GM23338 (cell line): ENCODE measurements at regions not wholly inside any gene's neighbourhood (a gene's known extent, or its start where the extent isn't known, plus 50 kb on each side); places are given as distances from the start of the nearest gene placed in this dataset.

Experiments
- ATAC-seq: fragments of 200-7000 bp; cut with Tn5 transposase; 3 replicates; pipeline ENCODE4 v1.9.1; 2020
- DNase-seq: peaks from one replicate; pipeline ENCODE4 v3.0.0-alpha.2; 2015; ENCODE audit warnings: low spot score
- H2AFZ ChIP-seq: fragments of 200-600 bp; sonication (generic); 2 replicates; pipeline ENCODE4 v1.8.0; 2016; ENCODE audit warnings: antibody characterized with exemption, mild to moderate bottlenecking, moderate library complexity
- H3F3A ChIP-seq: fragments of 200-600 bp; sonication (generic); replicated peaks from 2 replicates; pipeline ENCODE4 v1.8.0; 2017; ENCODE audit warnings: antibody characterized with exemption, mixed run types, low read depth
- H3K27ac ChIP-seq: fragments of 200-600 bp; sonication (generic); 2 replicates; pipeline ENCODE4 v1.6.1; 2016; ENCODE audit warnings: low read depth
- H3K27me3 ChIP-seq: fragments of 200-600 bp; sonication (generic); 2 replicates; pipeline ENCODE4 v1.8.0; 2016; ENCODE audit warnings: mild to moderate bottlenecking, mixed run types, moderate library complexity; ENCODE audit not compliant: insufficient read depth
- H3K36me3 ChIP-seq: fragments of 200-600 bp; sonication (generic); 2 replicates; pipeline ENCODE4 v1.8.0; 2016; ENCODE audit warnings: mild to moderate bottlenecking; ENCODE audit not compliant: insufficient read depth
- H3K4me1 ChIP-seq: fragments of 200-600 bp; sonication (generic); 2 replicates; pipeline ENCODE4 v1.8.0; 2016; ENCODE audit warnings: mild to moderate bottlenecking, moderate library complexity; ENCODE audit not compliant: insufficient read depth
- H3K4me2 ChIP-seq: fragments of 200-600 bp; sonication (generic); 2 replicates; pipeline ENCODE4 v1.7.1; 2017; ENCODE audit warnings: mixed run types
- H3K4me3 ChIP-seq: fragments of 200-600 bp; sonication (generic); 2 replicates; pipeline ENCODE4 v1.6.1; 2016; ENCODE audit warnings: mixed run types
- H3K79me2 ChIP-seq: fragments of 200-600 bp; sonication (generic); replicated peaks from 2 replicates; pipeline ENCODE4 v1.8.0; 2017; ENCODE audit warnings: mild to moderate bottlenecking; ENCODE audit not compliant: insufficient read depth
- H3K9me2 ChIP-seq: fragments of 200-600 bp; sonication (generic); 2 replicates; pipeline ENCODE4 v1.8.0; 2017; ENCODE audit not compliant: insufficient read depth
- H4K20me1 ChIP-seq: fragments of 200-600 bp; sonication (generic); replicated peaks from 2 replicates; pipeline ENCODE4 v1.8.0; 2017; ENCODE audit warnings: mild to moderate bottlenecking; ENCODE audit not compliant: insufficient read depth
- H3K27ac Mint-ChIP-seq: 2 replicates; pipeline ENCODE4 v1.8.0; 2020; ENCODE audit warnings: inconsistent platforms, mild to moderate bottlenecking, moderate library complexity, mixed read lengths
- H3K27me3 Mint-ChIP-seq: 3 replicates; pipeline ENCODE4 v1.8.0; 2022; ENCODE audit warnings: low read depth, mild to moderate bottlenecking, moderate library complexity, mixed read lengths, inconsistent platforms; ENCODE audit not compliant: insufficient read depth, poor library complexity
- H3K36me3 Mint-ChIP-seq: 3 replicates; pipeline ENCODE4 v1.8.0; 2021; ENCODE audit warnings: low read depth, mild to moderate bottlenecking, inconsistent platforms, moderate library complexity, mixed read lengths
- H3K4me1 Mint-ChIP-seq: 3 replicates; pipeline ENCODE4 v1.8.0; 2020; ENCODE audit warnings: mild to moderate bottlenecking, inconsistent platforms, mixed read lengths
- H3K4me3 Mint-ChIP-seq: 3 replicates; pipeline ENCODE4 v1.8.0; 2021; ENCODE audit warnings: moderate library complexity, mild to moderate bottlenecking, inconsistent platforms, mixed read lengths
- H3K9me3 Mint-ChIP-seq: 3 replicates; pipeline ENCODE4 v1.8.0; 2020; ENCODE audit warnings: moderate library complexity, mild to moderate bottlenecking, inconsistent platforms, mixed read lengths
- NANOG ChIP-seq: IDR thresholded peaks from 2 replicates; pipeline ENCODE4 v1.6.1; 2016; ENCODE audit warnings: antibody characterized with exemption, borderline replicate concordance
- POLR2AphosphoS5 ChIP-seq: IDR thresholded peaks from 2 replicates; pipeline ENCODE4 v1.6.1; 2016; ENCODE audit warnings: antibody characterized with exemption, low read depth
- TF ChIP-seq, protein P1 (sequence below): fragments of 250-450 bp; sonication (Bioruptor Pico); IDR thresholded peaks from 2 replicates; pipeline ENCODE4 v1.5.0; 2020; ENCODE audit warnings: mild to moderate bottlenecking, moderate library complexity
- TF ChIP-seq, protein P2 (sequence below): IDR thresholded peaks from 2 replicates; pipeline ENCODE4 v1.6.1; 2016; ENCODE audit warnings: antibody characterized with exemption

DNA sequence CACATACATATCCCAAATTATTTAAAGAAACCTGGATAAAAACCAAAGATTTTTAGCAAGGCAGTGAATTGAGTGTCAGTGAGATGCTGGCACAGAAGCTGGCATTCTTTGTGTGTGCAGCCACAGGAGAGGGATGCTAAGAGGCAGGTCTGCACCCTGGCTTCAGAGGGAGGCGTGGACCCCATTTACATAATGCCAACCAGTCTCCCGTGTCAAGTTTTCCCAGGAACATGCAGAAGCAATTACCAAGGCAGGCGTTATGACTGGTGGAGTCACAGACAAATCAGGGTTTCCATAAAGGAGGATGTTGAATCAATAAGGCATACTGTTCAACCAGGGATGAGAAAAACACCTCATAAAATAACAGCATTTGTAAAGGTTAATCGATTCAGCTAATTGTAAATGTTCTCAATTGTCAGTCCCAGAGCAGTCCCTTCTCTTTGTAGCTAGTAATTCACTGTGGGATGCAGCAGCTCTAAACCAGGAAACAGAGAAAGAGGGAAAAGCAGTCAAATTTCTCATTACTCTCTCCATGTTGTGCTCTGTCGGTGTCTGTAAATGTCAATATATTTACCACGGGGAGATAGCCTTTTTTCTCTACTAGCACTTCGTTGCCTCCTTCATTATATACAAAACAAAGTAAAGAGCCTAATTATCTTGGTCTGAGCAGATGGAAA is 452.4 kb upstream of the GRAMD2B start (continued):
- TF ChIP-seq, protein P1, sequence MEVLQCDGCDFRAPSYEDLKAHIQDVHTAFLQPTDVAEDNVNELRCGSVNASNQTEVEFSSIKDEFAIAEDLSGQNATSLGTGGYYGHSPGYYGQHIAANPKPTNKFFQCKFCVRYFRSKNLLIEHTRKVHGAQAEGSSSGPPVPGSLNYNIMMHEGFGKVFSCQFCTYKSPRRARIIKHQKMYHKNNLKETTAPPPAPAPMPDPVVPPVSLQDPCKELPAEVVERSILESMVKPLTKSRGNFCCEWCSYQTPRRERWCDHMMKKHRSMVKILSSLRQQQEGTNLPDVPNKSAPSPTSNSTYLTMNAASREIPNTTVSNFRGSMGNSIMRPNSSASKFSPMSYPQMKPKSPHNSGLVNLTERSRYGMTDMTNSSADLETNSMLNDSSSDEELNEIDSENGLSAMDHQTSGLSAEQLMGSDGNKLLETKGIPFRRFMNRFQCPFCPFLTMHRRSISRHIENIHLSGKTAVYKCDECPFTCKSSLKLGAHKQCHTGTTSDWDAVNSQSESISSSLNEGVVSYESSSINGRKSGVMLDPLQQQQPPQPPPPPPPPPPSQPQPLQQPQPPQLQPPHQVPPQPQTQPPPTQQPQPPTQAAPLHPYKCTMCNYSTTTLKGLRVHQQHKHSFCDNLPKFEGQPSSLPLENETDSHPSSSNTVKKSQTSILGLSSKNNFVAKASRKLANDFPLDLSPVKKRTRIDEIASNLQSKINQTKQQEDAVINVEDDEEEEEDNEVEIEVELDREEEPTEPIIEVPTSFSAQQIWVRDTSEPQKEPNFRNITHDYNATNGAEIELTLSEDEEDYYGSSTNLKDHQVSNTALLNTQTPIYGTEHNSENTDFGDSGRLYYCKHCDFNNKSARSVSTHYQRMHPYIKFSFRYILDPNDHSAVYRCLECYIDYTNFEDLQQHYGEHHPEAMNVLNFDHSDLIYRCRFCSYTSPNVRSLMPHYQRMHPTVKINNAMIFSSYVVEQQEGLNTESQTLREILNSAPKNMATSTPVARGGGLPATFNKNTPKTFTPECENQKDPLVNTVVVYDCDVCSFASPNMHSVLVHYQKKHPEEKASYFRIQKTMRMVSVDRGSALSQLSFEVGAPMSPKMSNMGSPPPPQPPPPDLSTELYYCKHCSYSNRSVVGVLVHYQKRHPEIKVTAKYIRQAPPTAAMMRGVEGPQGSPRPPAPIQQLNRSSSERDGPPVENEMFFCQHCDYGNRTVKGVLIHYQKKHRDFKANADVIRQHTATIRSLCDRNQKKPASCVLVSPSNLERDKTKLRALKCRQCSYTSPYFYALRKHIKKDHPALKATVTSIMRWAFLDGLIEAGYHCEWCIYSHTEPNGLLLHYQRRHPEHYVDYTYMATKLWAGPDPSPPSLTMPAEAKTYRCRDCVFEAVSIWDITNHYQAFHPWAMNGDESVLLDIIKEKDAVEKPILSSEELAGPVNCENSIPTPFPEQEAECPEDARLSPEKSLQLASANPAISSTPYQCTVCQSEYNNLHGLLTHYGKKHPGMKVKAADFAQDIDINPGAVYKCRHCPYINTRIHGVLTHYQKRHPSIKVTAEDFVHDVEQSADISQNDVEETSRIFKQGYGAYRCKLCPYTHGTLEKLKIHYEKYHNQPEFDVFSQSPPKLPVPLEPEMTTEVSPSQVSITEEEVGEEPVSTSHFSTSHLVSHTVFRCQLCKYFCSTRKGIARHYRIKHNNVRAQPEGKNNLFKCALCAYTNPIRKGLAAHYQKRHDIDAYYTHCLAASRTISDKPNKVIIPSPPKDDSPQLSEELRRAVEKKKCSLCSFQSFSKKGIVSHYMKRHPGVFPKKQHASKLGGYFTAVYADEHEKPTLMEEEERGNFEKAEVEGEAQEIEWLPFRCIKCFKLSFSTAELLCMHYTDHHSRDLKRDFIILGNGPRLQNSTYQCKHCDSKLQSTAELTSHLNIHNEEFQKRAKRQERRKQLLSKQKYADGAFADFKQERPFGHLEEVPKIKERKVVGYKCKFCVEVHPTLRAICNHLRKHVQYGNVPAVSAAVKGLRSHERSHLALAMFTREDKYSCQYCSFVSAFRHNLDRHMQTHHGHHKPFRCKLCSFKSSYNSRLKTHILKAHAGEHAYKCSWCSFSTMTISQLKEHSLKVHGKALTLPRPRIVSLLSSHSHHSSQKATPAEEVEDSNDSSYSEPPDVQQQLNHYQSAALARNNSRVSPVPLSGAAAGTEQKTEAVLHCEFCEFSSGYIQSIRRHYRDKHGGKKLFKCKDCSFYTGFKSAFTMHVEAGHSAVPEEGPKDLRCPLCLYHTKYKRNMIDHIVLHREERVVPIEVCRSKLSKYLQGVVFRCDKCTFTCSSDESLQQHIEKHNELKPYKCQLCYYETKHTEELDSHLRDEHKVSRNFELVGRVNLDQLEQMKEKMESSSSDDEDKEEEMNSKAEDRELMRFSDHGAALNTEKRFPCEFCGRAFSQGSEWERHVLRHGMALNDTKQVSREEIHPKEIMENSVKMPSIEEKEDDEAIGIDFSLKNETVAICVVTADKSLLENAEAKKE (CRISPR knock-in tag) = no peak

DNA sequence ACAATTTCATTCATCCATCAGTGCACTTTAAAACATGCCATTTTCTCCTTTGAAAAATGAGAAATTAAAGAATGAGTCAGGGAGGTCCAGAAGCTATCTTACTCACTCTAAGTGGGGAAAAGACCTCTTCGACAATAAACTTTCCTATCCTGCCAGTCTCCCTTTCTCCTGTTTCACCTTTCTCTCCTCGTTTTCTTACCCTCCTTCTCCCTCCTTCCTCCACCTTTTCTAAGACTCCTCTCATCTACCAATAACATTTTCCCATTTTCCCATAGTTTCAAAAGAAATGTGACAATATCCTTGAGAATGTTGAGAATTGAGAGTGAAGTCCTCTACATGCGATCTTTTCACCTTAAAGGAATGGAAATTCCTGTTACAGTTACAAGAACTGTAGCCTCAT is 450.5 kb upstream of the GRAMD2B start:
- Histone ChIP-seq H3K4me2 (no peak overlapping the region), H3K27ac (no peak overlapping the region), H3K79me2 (no peaks in the 10 kb centered on the region), H3K36me3 (no peaks in the 10 kb centered on the region), H3F3A (no peaks in the 10 kb centered on the region), H3K4me1 (no peaks in the 10 kb centered on the region), H3K9me2 (peaks cover 4% of the 10 kb centered on the region), H3K4me3 (no peak overlapping the region), H3K27me3 (no peaks in the 10 kb centered on the region), H2AFZ (peak overlapping the region; percentile 78; the same call in 1 of the 2 replicates), H4K20me1 (no peaks in the 10 kb centered on the region)
- Mint-ChIP-seq H3K4me1 (peaks cover 22% of the 10 kb centered on the region; the same call in 2 of the 3 replicates), H3K27ac (no peak overlapping the region), H3K36me3 (no peaks in the 10 kb centered on the region), H3K4me3 (no peak overlapping the region), H3K9me3 (no peaks in the 10 kb centered on the region), H3K27me3 (no peaks in the 10 kb centered on the region)
- ATAC-seq (no peak), DNase-seq (no peak)
- TF ChIP-seq POLR2AphosphoS5 = no peak
- TF ChIP-seq, protein P2, sequence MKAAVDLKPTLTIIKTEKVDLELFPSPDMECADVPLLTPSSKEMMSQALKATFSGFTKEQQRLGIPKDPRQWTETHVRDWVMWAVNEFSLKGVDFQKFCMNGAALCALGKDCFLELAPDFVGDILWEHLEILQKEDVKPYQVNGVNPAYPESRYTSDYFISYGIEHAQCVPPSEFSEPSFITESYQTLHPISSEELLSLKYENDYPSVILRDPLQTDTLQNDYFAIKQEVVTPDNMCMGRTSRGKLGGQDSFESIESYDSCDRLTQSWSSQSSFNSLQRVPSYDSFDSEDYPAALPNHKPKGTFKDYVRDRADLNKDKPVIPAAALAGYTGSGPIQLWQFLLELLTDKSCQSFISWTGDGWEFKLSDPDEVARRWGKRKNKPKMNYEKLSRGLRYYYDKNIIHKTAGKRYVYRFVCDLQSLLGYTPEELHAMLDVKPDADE = no peak
- no peak for TF ChIP-seq NANOG
